ENCODE measurements at regions not wholly inside any gene's neighbourhood (a gene's known extent, or its start where the extent isn't known, plus 50 kb on each side); places are given as distances from the start of the nearest gene placed in this dataset.

DNA sequence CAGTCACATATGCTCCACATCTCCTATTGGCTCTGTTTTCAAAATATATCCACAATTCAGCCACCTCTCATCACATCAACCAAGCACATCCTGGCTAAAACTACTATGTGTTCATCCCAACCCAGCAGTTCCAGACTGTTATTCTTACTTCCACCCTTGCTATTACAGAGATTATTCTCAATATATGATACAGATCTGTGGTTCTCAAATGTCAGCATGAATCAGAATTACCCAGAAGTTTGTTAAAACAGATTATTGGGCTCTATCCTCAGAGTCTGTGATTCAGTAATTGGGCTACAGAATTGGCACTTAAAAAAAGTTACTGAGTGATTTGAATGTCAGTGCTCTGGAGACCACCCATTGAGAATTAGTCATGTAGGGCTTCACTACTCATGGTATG lies 78.8 kb upstream of the IZUMO3 start:
- H3K4me1 ChIP-seq: no peaks in the 10 kb centered on the region
- DNase-seq (no peak), ATAC-seq (no peak)
- TF ChIP-seq, protein P1, sequence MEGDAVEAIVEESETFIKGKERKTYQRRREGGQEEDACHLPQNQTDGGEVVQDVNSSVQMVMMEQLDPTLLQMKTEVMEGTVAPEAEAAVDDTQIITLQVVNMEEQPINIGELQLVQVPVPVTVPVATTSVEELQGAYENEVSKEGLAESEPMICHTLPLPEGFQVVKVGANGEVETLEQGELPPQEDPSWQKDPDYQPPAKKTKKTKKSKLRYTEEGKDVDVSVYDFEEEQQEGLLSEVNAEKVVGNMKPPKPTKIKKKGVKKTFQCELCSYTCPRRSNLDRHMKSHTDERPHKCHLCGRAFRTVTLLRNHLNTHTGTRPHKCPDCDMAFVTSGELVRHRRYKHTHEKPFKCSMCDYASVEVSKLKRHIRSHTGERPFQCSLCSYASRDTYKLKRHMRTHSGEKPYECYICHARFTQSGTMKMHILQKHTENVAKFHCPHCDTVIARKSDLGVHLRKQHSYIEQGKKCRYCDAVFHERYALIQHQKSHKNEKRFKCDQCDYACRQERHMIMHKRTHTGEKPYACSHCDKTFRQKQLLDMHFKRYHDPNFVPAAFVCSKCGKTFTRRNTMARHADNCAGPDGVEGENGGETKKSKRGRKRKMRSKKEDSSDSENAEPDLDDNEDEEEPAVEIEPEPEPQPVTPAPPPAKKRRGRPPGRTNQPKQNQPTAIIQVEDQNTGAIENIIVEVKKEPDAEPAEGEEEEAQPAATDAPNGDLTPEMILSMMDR (IDR thresholded peaks at IDR 0.05): no peak
- no peaks in the 10 kb centered on the region for H3K36me3 ChIP-seq (ENCODE audit: insufficient read depth in 1 of 2, low read depth in 1 of 2)
- H3K27ac ChIP-seq: no peak overlapping the region
- no peaks in the 10 kb centered on the region for H3K27me3 ChIP-seq (ENCODE audit: insufficient read depth in 3 of 3, low read length in 2 of 3)
- no peaks in the 10 kb centered on the region for H3K9me3 ChIP-seq
- intact Hi-C loops (cut with DNase I): no loop called here
- H3K4me3 ChIP-seq: no peak overlapping the region

- Histone ChIP-seq H3K27ac (no peak overlapping the region), H3K9me3 (no peaks in the 10 kb centered on the region), H3K4me3 (no peak overlapping the region), H3K4me1 (no peaks in the 10 kb centered on the region), H3K36me3 (ENCODE audit: insufficient read depth in 1 of 2, low read depth in 1 of 2) (no peaks in the 10 kb centered on the region), H3K27me3 (ENCODE audit: insufficient read depth in 3 of 3, low read length in 2 of 3) (no peaks in the 10 kb centered on the region)
- ATAC-seq: no peak
- no peak for DNase-seq
- TF ChIP-seq, protein P1 (IDR thresholded peaks at IDR 0.05): no peak
- intact Hi-C loops (cut with DNase I): no loop called here
Observed at GRCh38 chr9:24620741-24621140, 75.0 kb upstream of the IZUMO3 start.

- no peak for DNase-seq
- H3K27me3 ChIP-seq (ENCODE audit: insufficient read depth in 3 of 3, low read length in 2 of 3): no peaks in the 10 kb centered on the region
- no peak overlapping the region for H3K4me3 ChIP-seq
- intact Hi-C loops (cut with DNase I): no loop called here
- ATAC-seq: no peak
- TF ChIP-seq, protein P1 (IDR thresholded peaks at IDR 0.05): no peak
- H3K27ac ChIP-seq: no peak overlapping the region
- WGBS, 3 donors: 56 to 69% (median 61%) methylated on average over 1 of the region's 1 CpG
- no peaks in the 10 kb centered on the region for H3K36me3 ChIP-seq (ENCODE audit: insufficient read depth in 1 of 2, low read depth in 1 of 2)
- H3K9me3 ChIP-seq: no peaks in the 10 kb centered on the region
- no peaks in the 10 kb centered on the region for H3K4me1 ChIP-seq
Observed at GRCh38 chr9:24616863-24617262, 71.2 kb upstream of the IZUMO3 start.

DNA sequence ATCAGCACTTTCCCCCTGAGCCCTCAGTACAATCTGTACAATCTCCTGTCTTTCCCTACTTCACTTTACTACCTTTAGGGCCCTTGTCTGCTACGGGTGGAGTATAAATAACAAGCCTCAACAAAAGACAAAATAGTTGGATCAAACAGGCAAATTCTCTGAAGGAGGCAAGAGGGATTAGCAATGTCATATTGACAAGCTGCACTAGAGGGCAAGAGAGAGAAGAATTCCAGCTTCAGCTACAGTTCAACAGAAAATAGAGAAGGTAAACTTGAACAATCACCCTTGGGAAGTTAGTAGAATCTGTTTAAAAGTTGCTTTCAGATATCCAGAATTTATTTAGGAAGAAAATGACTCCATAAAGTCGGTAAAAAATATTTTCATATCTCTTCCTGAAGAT lies 68.4 kb upstream of the IZUMO3 start:
- intact Hi-C loops (cut with DNase I): no loop called here
- Histone ChIP-seq H3K4me1 (no peaks in the 10 kb centered on the region), H3K9me3 (no peaks in the 10 kb centered on the region), H3K36me3 (ENCODE audit: insufficient read depth in 1 of 2, low read depth in 1 of 2) (no peaks in the 10 kb centered on the region), H3K27me3 (ENCODE audit: insufficient read depth in 3 of 3, low read length in 2 of 3) (no peaks in the 10 kb centered on the region), H3K27ac (no peak overlapping the region), H3K4me3 (no peak overlapping the region)
- ATAC-seq: no peak
- 30 to 39% (median 32%) methylated on average over 2 of the region's 2 CpGs for WGBS, 3 donors
- TF ChIP-seq, protein P1 (IDR thresholded peaks at IDR 0.05): no peak
- no peak for DNase-seq

DNA sequence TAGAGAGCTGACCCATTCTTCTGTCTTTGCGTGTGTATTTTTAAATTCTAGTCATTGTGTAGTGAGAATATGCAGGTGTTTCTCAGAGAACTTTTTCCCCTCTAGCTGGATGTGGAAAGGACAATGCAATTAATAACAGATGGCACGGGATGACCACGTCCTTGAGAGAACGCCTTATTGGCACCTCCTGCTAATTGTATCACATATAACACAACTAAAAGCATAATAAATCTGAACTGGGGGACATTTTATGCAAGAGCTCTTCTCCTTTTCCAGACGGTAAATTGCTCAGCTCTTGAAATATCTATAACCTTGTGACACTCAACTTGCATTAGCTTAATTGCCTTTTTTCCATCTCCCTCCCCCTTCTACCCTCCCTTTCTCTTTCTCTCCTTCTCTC lies 62.9 kb upstream of the IZUMO3 start:
- Histone ChIP-seq H3K27ac (no peak overlapping the region), H3K4me1 (no peaks in the 10 kb centered on the region), H3K4me3 (no peak overlapping the region), H3K9me3 (no peaks in the 10 kb centered on the region), H3K27me3 (ENCODE audit: insufficient read depth in 3 of 3, low read length in 2 of 3) (no peaks in the 10 kb centered on the region), H3K36me3 (ENCODE audit: insufficient read depth in 1 of 2, low read depth in 1 of 2) (no peaks in the 10 kb centered on the region)
- no peak for ATAC-seq
- DNase-seq: no peak
- WGBS, 3 donors: 51 to 60% (median 58%) methylated on average over 5 of the region's 5 CpGs
- intact Hi-C loops (cut with DNase I): no loop called here
- TF ChIP-seq, protein P1 (IDR thresholded peaks at IDR 0.05): no peak

Measured in psoas muscle (tissue), 7 donors.